H1 (cell line): ENCODE measurements at regions not wholly inside any gene's neighbourhood (a gene's known extent, or its start where the extent isn't known, plus 50 kb on each side); places are given as distances from the start of the nearest gene placed in this dataset.

Experiments
- CTCF ChIA-PET: fragments of 300-600 bp; sonication (Branson Sonifier 250); formaldehyde crosslinking; loops from one replicate; lab custom pipeline; 2021; ENCODE audit not compliant: partially characterized antibody; lab: Charles Lee
- POLR2A ChIA-PET: fragments of 300-600 bp; sonication (Branson Sonifier 250); formaldehyde crosslinking; loops from one replicate; lab custom pipeline; 2021; ENCODE audit warnings: inconsistent platforms; ENCODE audit not compliant: partially characterized antibody; lab: Charles Lee
- DNase-seq, 2 experiments: peaks; one replicate each; pipeline versions ENCODE4 v3.0.0 to v3.0.0-alpha.2; 2010 to 2022; ENCODE audit warnings: low spot score in 2 of 2, low read depth in 1 of 2, mixed read lengths in 1 of 2
- FAIRE-seq: peaks from 2 replicates; lab custom pipeline; 2011; peaks lifted over from hg19 to GRCh38; lab: Jason Lieb, UNC
- H2AFZ ChIP-seq: 2 replicates; pipeline ENCODE4 v1.8.1; 2012; ENCODE audit warnings: low read length, inconsistent platforms
- H2AK5ac ChIP-seq: 2 replicates; pipeline ENCODE4 v1.6.1; 2013; ENCODE audit warnings: low read depth, low read length
- H2BK120ac ChIP-seq: replicated peaks from 2 replicates; pipeline ENCODE3; 2013; ENCODE audit warnings: low read depth, low read length, inconsistent platforms
- H2BK12ac ChIP-seq: 2 replicates; pipeline ENCODE4 v1.6.1; 2013; ENCODE audit warnings: low read depth, low read length
- H2BK15ac ChIP-seq: 2 replicates; pipeline ENCODE4 v1.6.1; 2013; ENCODE audit warnings: low read length
- H2BK20ac ChIP-seq: 2 replicates; pipeline ENCODE4 v1.6.1; 2013; ENCODE audit warnings: low read length
- H2BK5ac ChIP-seq: 2 replicates; pipeline ENCODE4 v1.6.1; 2013; ENCODE audit warnings: low read depth, low read length
- H3K14ac ChIP-seq: 2 replicates; pipeline ENCODE4 v1.6.1; 2013; ENCODE audit warnings: inconsistent platforms; ENCODE audit not compliant: insufficient read length
- H3K18ac ChIP-seq: 2 replicates; pipeline ENCODE4 v1.6.1; 2013; ENCODE audit warnings: low read length; ENCODE audit errors: extremely low read depth
- H3K23ac ChIP-seq: 2 replicates; pipeline ENCODE4 v1.6.1; 2013; ENCODE audit warnings: inconsistent platforms; ENCODE audit not compliant: insufficient read length
- H3K23me2 ChIP-seq: 2 replicates; pipeline ENCODE4 v1.6.1; 2013; ENCODE audit warnings: low read depth, low read length
- H3K27ac ChIP-seq: 2 replicates; pipeline ENCODE4 v1.6.1; 2011; ENCODE audit warnings: low read depth, low read length, inconsistent platforms
- H3K27me3 ChIP-seq, 4 experiments: replicated peaks in 1 of 4; 1 replicate in 1 of 4; 2 replicates in 3 of 4; pipeline versions ENCODE4 v1.6.1 to v1.8.1; 2011 to 2013; ENCODE audit warnings: low read length in 3 of 4, mild to moderate bottlenecking in 3 of 4, inconsistent platforms in 2 of 4, mixed read lengths in 2 of 4, moderate library complexity in 1 of 4; ENCODE audit not compliant: control insufficient read depth in 3 of 4, insufficient read depth in 3 of 4; ENCODE audit errors: extremely low read depth in 1 of 4
- H3K36me3 ChIP-seq, 4 experiments: 2 replicates each; pipeline versions ENCODE4 v1.6.1 to v1.8.1; 2011 to 2013; ENCODE audit warnings: mild to moderate bottlenecking in 4 of 4, low read length in 3 of 4, moderate library complexity in 2 of 4, control low read depth in 1 of 4, inconsistent platforms in 1 of 4; ENCODE audit not compliant: insufficient read depth in 4 of 4, control insufficient read depth in 2 of 4
- H3K4ac ChIP-seq: replicated peaks from 2 replicates; pipeline ENCODE3; 2013; ENCODE audit warnings: low read length, low read depth, mixed read lengths, inconsistent platforms; ENCODE audit not compliant: insufficient read length
- H3K4me1 ChIP-seq, 4 experiments: replicated peaks in 1 of 4; 1 replicate in 1 of 4; 2 replicates in 3 of 4; pipeline versions ENCODE4 v1.6.1 to v1.8.1; 2011 to 2013; ENCODE audit warnings: low read length in 3 of 4, inconsistent platforms in 2 of 4, mixed read lengths in 1 of 4; ENCODE audit not compliant: insufficient read depth in 4 of 4, control insufficient read depth in 3 of 4
- H3K4me2 ChIP-seq, 2 experiments: 2 replicates each; pipeline versions ENCODE4 v1.6.1 to v1.8.1; 2011 to 2013; ENCODE audit warnings: low read depth in 2 of 2, low read length in 2 of 2, control low read depth in 1 of 2, inconsistent platforms in 1 of 2, mild to moderate bottlenecking in 1 of 2; ENCODE audit not compliant: insufficient read depth in 1 of 2
- H3K4me3 ChIP-seq, 4 experiments: fragments of 200-600, 300-600 bp in 1 of 4; sonication (generic), shearing (Covaris generic), sonication (Bioruptor Twin) in 1 of 4; 2 replicates each; pipeline versions ENCODE4 v1.5.1 to v1.8.1; 2011 to 2016; ENCODE audit warnings: low read length in 4 of 4, low read depth in 3 of 4, control low read depth in 2 of 4, inconsistent platforms in 2 of 4, mild to moderate bottlenecking in 2 of 4, mixed read lengths in 1 of 4, moderate library complexity in 1 of 4; ENCODE audit not compliant: insufficient read depth in 2 of 4; ENCODE audit errors: extremely low read depth in 1 of 4
- H3K56ac ChIP-seq: replicated peaks from 2 replicates; pipeline ENCODE3; 2013; ENCODE audit warnings: low read depth, mild to moderate bottlenecking, mixed read lengths, low read length, inconsistent platforms; ENCODE audit not compliant: insufficient read length
- H3K79me1 ChIP-seq: 2 replicates; pipeline ENCODE4 v1.6.1; 2013; ENCODE audit warnings: low read depth, low read length, control low read depth
- H3K79me2 ChIP-seq, 2 experiments: 2 replicates each; pipeline versions ENCODE4 v1.6.1 to v1.8.1; 2012 to 2013; ENCODE audit warnings: low read length in 2 of 2, mild to moderate bottlenecking in 2 of 2, inconsistent platforms in 1 of 2; ENCODE audit not compliant: insufficient read depth in 2 of 2, control insufficient read depth in 1 of 2
- H3K9ac ChIP-seq, 4 experiments: replicated peaks in 1 of 4; 1 replicate in 1 of 4; 2 replicates in 3 of 4; pipeline versions ENCODE4 v1.6.1 to v1.8.1; 2011 to 2013; ENCODE audit warnings: low read depth in 3 of 4, low read length in 3 of 4, control low read depth in 2 of 4, mild to moderate bottlenecking in 2 of 4, moderate library complexity in 2 of 4, inconsistent platforms in 1 of 4; ENCODE audit errors: extremely low read depth in 1 of 4
- H3K9me3 ChIP-seq, 2 experiments: 2 replicates each; pipeline versions ENCODE4 v1.6.1 to v1.8.1; 2012 to 2013; ENCODE audit warnings: mild to moderate bottlenecking in 2 of 2, moderate library complexity in 2 of 2, control low read depth in 1 of 2, inconsistent platforms in 1 of 2, low read depth in 1 of 2, low read length in 1 of 2, mixed read lengths in 1 of 2; ENCODE audit not compliant: insufficient read depth in 2 of 2
- H4K20me1 ChIP-seq, 2 experiments: replicated peaks in 1 of 2; 2 replicates each; pipeline versions ENCODE3 to v1.8.1; 2011 to 2013; ENCODE audit warnings: inconsistent platforms in 2 of 2, low read length in 2 of 2, mild to moderate bottlenecking in 1 of 2; ENCODE audit not compliant: insufficient read depth in 2 of 2, control insufficient read depth in 1 of 2
- H4K5ac ChIP-seq: 2 replicates; pipeline ENCODE4 v1.6.1; 2013; ENCODE audit warnings: low read length, low read depth, mixed read lengths, inconsistent platforms; ENCODE audit not compliant: insufficient read length
- H4K8ac ChIP-seq: 2 replicates; pipeline ENCODE4 v1.8.0; 2013; ENCODE audit warnings: mild to moderate bottlenecking, moderate library complexity, low read length, inconsistent platforms; ENCODE audit not compliant: insufficient read depth; ENCODE audit errors: extremely low read depth
- H4K91ac ChIP-seq: replicated peaks from 2 replicates; pipeline ENCODE3; 2013; ENCODE audit warnings: low read length, mixed read lengths, inconsistent platforms; ENCODE audit not compliant: insufficient read length
- ASH2L ChIP-seq: fragments of 200-600, 300-600 bp; sonication (generic); IDR thresholded peaks from one replicate; pipeline ENCODE4 v1.7.1; 2017; ENCODE audit warnings: low read length
- CBX5 ChIP-seq: fragments of 300-800, 300-1000 bp; sonication (generic); IDR thresholded peaks from 2 replicates; pipeline ENCODE4 v1.7.1; 2016; ENCODE audit warnings: antibody characterized with exemption, low read length, low read depth
- CREB1 ChIP-seq: IDR thresholded peaks from 2 replicates; pipeline ENCODE4 v1.6.1; 2012; ENCODE audit warnings: inconsistent platforms
- JUND ChIP-seq: IDR thresholded peaks from 2 replicates; pipeline ENCODE4 v1.6.1; 2011; ENCODE audit warnings: mild to moderate bottlenecking, improper control_type of control experiment, low read length
- MAFK ChIP-seq: IDR thresholded peaks from 2 replicates; pipeline ENCODE4 v1.6.1; 2012; ENCODE audit warnings: low read depth, mild to moderate bottlenecking, improper control_type of control experiment, low read length
- MAX ChIP-seq: IDR thresholded peaks from 2 replicates; pipeline ENCODE4 v1.6.1; 2012; ENCODE audit warnings: inconsistent platforms
- SAP30 ChIP-seq: fragments of 300-600 bp; sonication (generic); IDR thresholded peaks from 2 replicates; pipeline ENCODE4 v1.7.1; 2012; ENCODE audit warnings: low read length, moderate library complexity, mild to moderate bottlenecking, inconsistent platforms; ENCODE audit not compliant: insufficient read depth, insufficient replicate concordance
- TBP ChIP-seq: IDR thresholded peaks from 2 replicates; pipeline ENCODE4 v1.6.1; 2011; ENCODE audit warnings: low read depth, low read length, improper control_type of control experiment
- WGBS, 2 experiments: shearing (Covaris generic) in 1 of 2; methylation state at CpG; one replicate each; pipeline versions ENCODE4 v1.1.6 to v1.1.7; 2013 to 2015; ENCODE audit warnings: low lambda C conversion rate in 2 of 2, mixed read lengths in 2 of 2, inconsistent platforms in 1 of 2, low coverage in 1 of 2, missing lambda C conversion rate in 1 of 2; ENCODE audit not compliant: insufficient replicate concordance in 2 of 2, insufficient coverage in 1 of 2, insufficient read length in 1 of 2; ENCODE audit errors: extremely low coverage in 1 of 2, missing lambda C conversion rate in 1 of 2; 5-methylcytosine and 5-hydroxymethylcytosine counted together

- H2BK5ac ChIP-seq = no peak overlapping the region
- H4K8ac ChIP-seq = no peak overlapping the region
- peaks cover 20 to 32% of the 10 kb centered on the region in 2 experiments for H3K9me3 ChIP-seq
- H2AK5ac ChIP-seq = no peak overlapping the region
- POLR2A ChIA-PET = no interaction called here
- no peak overlapping the region for H3K27ac ChIP-seq
- no peak overlapping the region for H2BK15ac ChIP-seq
- no peak overlapping the region for H3K23ac ChIP-seq
- no peak for FAIRE-seq
- H2BK20ac ChIP-seq = no peak overlapping the region
- H3K79me2 ChIP-seq = no peaks in the 10 kb centered on the region
- H3K4me3 ChIP-seq = no peak overlapping the region
- H2BK120ac ChIP-seq = no peak overlapping the region
- no peak overlapping the region for H3K4ac ChIP-seq
- CTCF ChIA-PET = no interaction called here
- no peaks in the 10 kb centered on the region for H3K4me1 ChIP-seq
- no peak overlapping the region for H3K9ac ChIP-seq
- H3K23me2 ChIP-seq = no peaks in the 10 kb centered on the region; the same call in 1 of the 2 replicates
- no peak overlapping the region for H2AFZ ChIP-seq
- no peak overlapping the region for H2BK12ac ChIP-seq
- H3K27me3 ChIP-seq = peaks cover 2 to 17% (median 5%) of the 10 kb centered on the region in 4 experiments; a peak in 6 of 7 replicates
- H4K91ac ChIP-seq = no peak overlapping the region
- H3K4me2 ChIP-seq = no peak overlapping the region
- no peak overlapping the region for H3K56ac ChIP-seq
- no peak overlapping the region for H3K14ac ChIP-seq
- no peak overlapping the region for H3K18ac ChIP-seq
- WGBS, 2 experiments = 84% methylated on average over 7 of the region's 7 CpGs; no CpG with 5 or more reads in 1 of the 2 experiments
- H3K36me3 ChIP-seq = no peaks in the 10 kb centered on the region
- no peaks in the 10 kb centered on the region for H4K20me1 ChIP-seq
- H3K79me1 ChIP-seq = no peaks in the 10 kb centered on the region
- no peak overlapping the region for H4K5ac ChIP-seq
- no peak for DNase-seq
- TF ChIP-seq MAX (no peak), MAFK (no peak), SAP30 (no peak), ASH2L (no peak), CBX5 (no peak), TBP (no peak), JUND (no peak), CREB1 (no peak)
Measured at GRCh38 chr9:40935336-40935735, 193.1 kb downstream of the FOXD4L6 start.
